GM19023 (cell line): ENCODE measurements at regions not wholly inside any gene's neighbourhood (a gene's known extent, or its start where the extent isn't known, plus 50 kb on each side); places are given as distances from the start of the nearest gene placed in this dataset.

ENCODE experiments used
- ATAC-seq: cut with Tn5 transposase; IDR thresholded peaks from one replicate; pipeline ENCODE4 v1.9.1; 2021; ENCODE audit warnings: mild to moderate bottlenecking, moderate library complexity; ENCODE audit not compliant: unreplicated experiment

- no peak for ATAC-seq
These were observed 685.7 kb upstream of the PIK3C3 start for GRCh38 chr18:41269294-41269693.

DNA sequence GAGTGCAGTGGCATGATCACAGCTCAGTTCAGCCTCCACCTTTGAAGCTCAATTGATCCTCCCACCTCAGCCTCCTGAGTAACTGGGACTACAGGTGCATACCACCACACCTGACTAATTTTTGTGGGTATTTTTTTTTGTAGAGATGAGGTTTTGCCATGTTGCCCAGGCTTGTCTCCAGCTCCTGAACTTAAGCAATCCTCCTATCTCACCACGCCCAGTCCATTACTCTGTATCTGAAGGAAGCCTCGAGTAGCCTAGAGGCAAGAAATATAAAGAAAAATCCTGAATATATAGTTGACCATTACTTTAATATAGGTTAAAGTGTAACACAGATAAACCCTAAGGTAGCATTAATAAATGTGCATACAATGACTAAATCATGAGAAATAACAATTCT is 686.8 kb upstream of the PIK3C3 start:
- no peak for ATAC-seq

DNA sequence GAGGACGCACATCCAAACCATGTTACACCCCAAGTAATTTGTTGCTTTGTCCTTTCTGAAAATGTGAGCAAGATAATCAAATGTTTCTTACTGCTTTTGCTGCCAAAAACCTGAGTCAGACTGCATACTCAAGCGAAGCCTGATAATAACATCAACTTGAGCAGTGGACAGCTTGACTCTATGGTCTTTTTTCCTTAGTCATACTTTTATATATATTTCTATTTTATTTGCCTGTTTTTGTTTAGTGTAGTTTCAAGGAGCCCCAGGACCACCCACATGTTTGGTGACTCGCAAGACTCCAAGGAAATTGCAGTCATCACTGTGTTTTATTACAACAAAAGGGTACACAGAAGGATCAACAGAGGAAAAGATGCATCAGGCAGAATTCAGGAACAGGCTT is 688.4 kb upstream of the PIK3C3 start:
- no peak for ATAC-seq

GRCh38 chr18:41266204-41266603 is 688.8 kb upstream of the PIK3C3 start:
- no peak for ATAC-seq

GRCh38 chr18:41265047-41265446 is 690.0 kb upstream of the PIK3C3 start:
- ATAC-seq: no peak

DNA sequence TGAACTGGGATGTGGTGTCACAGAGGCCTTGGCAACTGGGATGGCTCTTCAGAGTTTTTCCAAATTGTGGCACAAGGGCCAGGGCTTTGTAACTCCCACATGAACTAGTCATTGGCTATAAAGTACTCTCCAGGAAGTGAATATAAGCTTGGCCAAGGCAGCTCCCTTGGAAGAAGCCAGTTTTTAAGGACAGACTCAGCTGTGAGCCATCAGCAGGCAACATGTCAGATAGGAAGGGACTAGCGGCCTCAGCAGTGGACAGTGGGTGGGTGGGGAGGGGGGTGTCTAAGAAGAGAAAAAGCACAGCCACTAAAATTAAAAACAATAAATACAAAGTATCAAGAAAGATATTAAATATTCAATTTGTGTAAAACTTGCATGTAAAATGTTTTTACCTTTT is 691.1 kb upstream of the PIK3C3 start:
- ATAC-seq: no peak

DNA sequence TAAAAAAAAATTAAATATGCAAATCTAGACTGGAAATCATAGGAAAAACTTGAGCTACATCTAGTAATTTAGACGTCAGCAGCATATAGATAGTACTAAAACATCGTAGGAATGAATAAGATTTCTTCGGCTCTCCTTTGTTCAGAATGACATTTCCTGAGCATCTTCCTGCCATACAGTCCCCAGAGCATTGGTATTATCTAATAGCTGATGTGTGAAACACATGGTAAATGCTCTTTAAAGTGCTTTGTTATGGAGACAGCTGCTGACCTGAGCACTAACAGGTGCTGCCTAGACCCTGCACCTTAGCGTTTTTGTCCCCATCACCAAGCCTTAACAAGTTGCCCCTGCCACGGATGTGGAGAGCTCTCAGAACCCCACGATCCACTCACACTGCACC is 692.3 kb upstream of the PIK3C3 start:
- no peak for ATAC-seq

- no peak for ATAC-seq
These were observed 710.4 kb upstream of the PIK3C3 start for GRCh38 chr18:41244591-41245037.

DNA sequence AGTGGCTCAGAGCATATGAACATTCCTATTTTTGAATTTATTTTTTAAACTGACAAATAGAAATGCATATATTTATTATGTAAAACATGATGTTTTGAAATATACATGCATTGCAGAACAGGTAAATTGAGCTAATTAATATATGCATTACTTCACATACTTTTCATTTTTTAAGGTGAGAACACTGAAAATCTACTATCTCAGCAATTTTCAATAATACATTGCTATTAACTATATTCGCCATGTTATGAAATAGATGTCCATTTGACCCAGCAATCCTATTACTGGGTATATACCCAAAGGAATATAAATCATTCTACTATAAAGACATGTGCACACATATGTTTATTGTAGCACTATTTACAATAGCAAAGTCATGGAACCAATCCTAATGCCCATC is 717.7 kb upstream of the PIK3C3 start:
- ATAC-seq: no peak

- ATAC-seq: no peak
These were observed 723.4 kb upstream of the PIK3C3 start for GRCh38 chr18:41231681-41232080.

DNA sequence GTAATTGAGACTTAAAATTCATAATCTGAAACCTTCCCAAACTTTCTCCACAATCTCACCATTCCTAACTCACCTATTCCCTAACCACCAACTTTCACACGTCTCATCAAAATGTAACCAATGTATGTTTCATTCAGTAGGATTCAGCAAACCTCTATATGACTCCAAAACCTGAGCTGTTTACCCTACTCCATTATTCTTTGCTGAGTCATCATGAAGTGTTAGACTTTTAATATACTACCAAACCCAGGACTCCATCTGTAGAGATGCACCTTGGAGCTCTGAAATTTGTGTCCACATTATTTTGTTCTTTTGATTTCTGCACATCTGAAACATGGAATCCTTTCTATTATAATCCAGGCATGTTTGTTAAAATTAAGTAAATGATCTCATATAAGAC is 727.0 kb upstream of the PIK3C3 start:
- ATAC-seq: no peak

DNA sequence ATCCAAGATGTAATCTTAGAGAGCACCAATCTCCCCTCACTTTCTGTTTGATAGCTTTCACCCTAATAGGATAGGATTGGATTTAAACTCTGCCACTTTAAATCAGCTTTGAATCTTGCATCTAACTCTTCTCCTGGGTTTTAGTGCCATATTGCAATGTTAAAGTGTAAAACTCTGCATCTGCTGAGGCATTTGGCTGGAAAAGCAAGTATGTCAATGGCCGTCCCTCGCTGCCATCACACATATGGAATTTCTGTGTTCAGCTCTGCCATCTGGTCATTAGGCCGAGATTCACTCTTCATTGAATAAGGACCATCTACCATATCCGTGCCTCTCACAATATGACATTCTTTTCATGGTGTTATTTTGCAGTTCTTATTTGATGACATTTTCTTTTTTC is 728.1 kb upstream of the PIK3C3 start:
- no peak for ATAC-seq

DNA sequence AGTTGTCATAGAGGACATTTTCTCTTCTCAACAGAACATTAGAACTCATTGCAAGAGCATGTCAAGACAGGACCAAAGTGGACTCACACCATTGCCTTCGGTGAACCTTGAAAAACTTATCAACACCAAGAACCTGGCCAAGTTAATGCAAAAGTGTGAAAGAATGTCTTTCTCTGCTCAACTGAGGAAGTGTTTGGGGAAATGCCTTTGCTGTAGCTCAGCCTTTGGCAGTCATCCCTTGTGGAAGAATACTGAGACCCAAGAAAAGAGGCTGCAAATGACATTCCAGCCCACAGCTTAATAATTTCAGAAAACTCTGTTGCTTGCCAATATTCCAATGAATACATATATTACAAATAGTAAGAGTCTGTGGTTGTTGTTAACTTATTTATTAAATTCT is 728.8 kb upstream of the PIK3C3 start:
- ATAC-seq: no peak

DNA sequence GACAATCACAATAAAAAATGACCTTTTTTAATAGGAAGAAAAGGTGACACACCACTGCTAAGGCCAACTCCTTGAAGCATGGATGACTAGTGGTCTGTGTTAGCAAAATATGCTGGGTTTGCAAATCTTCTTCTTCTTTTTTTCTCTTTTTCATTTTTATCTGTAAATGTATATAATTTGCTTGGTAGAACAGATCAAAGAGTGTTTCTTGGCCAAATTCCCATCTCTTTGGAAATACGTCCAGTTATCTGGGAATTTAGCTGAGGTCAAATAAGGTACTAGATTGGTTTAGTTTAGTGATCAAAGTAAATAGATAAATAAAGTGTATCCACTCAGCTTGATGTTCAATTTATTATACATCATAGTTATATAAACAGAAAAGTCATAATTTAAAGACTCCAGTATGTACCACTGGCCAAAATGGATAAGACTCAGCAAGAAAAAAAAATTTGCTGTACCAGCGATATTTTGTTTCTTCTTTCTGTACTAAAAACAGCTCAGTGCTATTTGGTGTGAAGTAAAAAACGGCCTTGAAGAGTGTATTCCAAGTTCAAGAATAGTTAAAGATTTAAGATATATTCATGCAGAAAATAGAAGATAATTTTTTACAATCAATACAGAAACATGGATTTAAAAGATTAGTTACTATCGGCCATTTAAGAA is 738.6 kb upstream of the PIK3C3 start:
- no peak for ATAC-seq

- ATAC-seq: no peak
These were observed 747.3 kb upstream of the PIK3C3 start for GRCh38 chr18:41207706-41208105.

GRCh38 chr18:41206341-41206830 is 748.6 kb upstream of the PIK3C3 start:
- ATAC-seq: no peak

DNA sequence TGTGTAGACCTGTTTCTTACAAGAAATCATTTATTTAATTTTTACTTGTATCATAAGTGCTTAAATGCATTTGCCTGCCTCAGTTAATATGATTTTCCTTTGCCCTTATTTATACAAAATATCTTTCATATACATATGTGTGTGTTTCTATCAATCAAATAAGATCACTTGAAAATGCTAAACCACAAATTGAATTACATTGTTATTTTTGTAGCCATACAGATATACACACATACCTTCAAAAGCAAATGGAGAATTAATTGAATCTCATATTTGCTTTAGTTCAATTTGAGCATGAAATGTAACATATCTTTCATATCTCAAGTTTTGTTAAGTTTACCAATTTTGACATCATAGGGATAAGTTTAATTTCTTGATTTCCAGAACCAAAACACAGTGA is 755.8 kb upstream of the PIK3C3 start:
- ATAC-seq: no peak

GRCh38 chr18:41197967-41198366 is 757.1 kb upstream of the PIK3C3 start:
- no peak for ATAC-seq

- no peak for ATAC-seq
These were observed 784.7 kb upstream of the PIK3C3 start for GRCh38 chr18:41170346-41170745.

DNA sequence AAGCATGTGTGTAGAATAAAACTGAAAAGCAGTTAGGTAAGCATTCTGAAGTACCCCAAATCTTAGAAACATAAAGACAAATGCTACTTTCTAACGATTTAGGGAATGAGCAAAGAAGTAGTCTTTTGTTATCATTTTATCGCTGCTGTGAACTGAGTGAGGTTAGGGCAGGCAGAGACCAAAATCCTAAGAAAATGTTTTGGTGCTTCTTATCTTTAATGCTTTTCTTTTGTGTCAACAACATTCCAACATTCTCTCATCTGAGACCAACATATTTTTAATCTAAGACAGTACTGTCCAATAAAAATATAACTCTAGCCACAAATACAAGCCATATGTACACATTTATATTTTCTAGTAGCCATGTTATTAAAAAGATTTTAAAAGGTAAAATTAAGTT is 789.4 kb upstream of the PIK3C3 start:
- no peak for ATAC-seq

DNA sequence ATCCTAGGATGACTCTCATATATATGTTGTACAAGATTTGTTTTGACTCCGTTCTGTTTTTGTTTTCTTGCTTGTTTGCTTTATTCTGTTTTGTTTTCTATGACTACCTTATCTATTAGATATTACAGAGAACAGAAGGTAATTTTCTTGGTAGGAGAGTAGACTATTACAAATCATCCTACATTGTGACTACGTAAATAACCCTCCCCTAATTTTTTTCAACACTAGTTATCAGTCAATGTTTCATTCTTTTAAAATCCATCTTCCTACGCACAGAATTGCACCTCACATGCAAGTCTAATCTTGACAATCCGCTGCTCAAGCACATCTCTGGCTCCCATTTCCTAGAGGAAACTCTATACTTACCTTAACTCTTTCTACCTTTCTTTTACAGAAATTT is 792.3 kb upstream of the PIK3C3 start:
- no peak for ATAC-seq

DNA sequence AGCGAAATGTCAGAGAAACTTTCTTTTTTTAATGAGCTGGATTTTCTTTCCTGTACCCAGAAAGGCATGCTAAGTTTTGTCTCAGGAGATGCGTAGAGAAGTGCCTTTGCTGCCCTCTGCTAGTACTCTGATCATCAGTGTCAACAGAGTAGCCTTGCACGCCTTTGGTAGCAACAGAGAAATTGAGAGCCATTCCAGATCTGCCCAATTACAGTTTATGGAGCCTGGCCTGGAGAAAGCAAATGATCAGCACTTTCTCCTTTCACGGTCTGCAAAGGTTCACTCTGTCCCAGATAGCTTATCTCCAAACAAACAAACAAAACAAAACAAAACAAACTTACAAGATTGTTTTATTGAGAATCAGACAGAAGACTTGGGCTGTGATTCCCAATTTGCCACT is 792.8 kb upstream of the PIK3C3 start:
- no peak for ATAC-seq
